Right lung (tissue), 2 donors: ENCODE measurements at regions not wholly inside any gene's neighbourhood (a gene's known extent, or its start where the extent isn't known, plus 50 kb on each side); places are given as distances from the start of the nearest gene placed in this dataset.

ENCODE experiments used
- DNase-seq, 2 donors: peaks; one replicate each; pipeline ENCODE4 v3.0.0-alpha.2; 2013

DNA sequence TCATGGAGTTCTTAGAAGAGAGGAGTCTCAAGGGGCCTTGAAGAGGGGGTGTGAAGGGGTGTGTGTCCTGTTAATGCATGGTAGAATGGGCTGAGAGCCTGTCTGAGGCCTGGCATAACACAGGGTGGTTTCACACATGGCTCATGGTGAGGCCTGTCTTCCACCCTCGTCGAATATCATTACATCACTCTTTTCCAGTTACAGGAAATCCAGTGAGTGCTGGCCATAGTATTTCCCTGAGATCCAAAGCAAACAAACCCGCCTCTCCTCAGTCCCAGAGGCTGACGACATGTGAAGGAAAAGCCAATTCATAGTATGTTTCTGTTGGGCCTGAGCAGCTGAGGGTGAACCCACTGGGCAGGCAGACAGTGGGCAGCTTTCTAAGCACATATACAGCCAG lies 159.4 kb upstream of the NR3C1 start:
- DNase-seq: no peak

DNA sequence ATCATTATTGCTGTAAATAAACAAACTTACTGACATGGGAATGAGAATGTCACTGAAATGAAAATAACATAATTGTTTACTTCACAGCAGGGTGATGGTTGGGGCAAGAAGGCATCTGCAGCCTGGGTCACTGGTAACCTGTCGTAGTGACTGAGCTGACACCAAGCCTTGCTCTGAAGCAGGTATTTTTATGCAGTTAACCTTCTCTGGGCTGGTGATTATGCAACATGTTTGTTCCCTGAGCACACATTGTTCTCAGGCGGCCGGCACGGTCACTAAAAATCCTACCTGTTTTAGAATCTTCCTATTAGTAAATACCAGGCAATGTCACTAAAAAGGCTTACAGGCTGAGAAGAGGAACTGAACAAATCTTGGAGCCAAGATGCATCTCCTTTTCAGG lies 157.7 kb upstream of the NR3C1 start:
- DNase-seq: no peak

DNA sequence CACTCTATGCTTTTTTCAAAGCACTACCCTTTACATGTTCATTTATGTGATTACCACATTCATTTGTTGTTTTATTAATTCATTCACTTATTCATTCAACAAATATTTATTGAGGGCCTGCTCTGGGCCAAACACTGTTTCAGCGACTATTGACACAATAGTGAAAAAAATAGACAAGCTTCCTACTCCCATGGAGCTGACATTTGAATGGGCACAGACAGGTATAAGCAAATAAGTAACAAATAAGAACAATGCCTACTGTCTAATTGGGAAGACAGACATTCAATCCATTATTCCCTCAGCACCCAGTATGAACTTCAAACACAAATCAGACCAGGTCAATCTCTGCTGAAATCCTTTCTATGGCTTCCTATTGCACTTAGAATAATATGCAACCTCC lies 156.9 kb upstream of the NR3C1 start:
- no peak for DNase-seq

DNA sequence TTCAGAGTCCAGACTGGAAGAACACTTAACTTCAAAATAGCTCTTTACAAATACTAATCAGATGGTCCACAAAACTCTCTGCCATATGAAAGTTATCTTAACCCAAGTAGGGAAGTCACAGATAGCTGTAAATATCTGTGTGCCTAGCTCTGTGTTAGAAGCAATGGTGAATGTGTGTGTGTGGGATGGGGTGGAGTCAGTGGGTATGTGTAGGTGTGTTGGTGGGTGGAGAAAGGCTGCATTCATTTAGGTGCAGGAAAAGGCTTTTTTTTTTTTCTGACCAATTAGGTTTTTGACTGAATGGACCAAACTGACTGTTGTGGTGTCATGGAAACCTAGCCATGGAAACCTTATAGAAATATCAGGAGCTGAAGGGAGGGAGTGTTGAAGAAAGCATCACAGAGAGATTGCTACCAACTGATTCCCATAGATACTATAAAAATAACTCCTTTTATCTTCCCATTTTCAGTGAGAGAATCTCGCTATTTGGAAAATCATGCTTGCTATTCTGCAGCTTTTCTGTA lies 156.2 kb upstream of the NR3C1 start:
- DNase-seq: no peak

DNA sequence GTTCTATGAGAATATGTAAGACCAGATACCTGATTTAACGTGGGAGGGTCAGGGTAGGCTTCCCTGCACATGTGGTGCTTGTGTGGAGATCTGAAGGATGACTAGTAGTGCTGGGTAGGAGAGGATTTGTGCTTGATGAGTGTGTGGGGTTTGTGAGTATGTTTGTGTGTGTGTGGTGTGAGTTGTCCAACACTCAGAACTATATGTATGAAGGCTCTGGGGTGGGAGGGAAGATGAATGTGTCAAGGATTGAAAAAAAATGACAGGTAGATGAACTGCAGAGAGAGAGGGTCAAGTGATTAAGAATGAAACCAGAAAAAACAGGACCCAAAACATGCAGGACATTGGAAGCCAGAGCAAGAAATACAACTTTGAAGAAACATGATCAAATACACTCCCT lies 154.6 kb upstream of the NR3C1 start:
- DNase-seq: no peak

DNA sequence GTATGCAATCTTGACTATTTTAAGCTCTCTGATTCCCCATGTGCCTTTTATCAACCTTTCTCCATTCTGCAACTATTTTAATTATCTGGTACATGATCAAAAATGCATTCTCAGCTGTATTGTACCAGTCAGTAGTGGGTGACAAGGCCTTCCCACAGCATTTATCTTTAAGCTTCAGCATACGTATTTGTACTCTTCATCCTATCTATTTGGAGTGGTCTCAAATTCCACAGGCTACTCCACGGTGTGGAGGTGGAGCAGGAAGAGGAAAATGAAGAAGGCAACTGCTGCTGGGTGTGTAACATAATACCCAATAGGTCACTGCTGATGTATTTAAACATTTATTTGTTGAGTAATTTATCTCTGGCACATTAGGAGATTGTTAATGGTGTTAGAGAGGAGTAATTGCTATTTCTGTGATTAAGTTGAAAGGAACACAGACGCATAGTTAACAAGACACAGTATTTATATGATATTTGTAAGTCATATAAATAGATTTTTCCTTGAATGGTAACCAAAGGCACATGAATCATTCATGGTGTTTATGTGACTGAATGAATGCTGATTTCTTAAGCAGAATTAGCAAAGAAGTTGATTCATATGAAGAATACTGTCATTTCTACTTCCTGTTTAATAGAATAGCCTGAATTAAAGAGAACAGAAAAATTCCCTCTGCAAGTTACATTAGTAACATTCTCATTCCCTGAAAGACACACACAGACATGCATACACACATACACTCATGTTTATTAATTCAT lies 153.8 kb upstream of the NR3C1 start:
- no peak for DNase-seq

DNA sequence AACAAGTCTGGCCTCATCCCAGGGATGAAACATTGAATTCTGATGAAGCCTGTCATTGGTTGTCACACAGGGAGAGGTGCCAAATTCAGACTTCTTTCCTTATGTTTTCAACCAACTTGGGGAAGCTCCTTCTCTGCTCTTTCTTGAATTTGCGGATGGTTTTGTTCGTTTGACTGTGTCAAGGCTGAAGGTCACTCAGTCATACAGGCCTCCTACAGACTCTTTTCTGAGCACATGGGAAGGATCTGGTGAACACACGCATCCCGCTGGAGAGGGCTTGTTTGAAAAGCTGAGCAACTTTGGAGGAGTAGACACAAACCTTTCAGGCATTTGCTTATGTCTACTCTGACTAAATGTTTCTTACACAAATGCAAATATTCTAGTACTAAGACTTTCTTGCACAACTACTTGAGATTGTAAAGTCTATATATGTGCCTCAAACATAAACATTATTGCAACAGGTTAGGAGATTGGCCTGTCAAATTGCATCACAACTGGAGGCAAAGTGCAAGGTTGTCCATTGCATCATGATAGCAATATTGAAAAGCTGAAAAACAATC lies 151.5 kb upstream of the NR3C1 start:
- DNase-seq: no peak

DNA sequence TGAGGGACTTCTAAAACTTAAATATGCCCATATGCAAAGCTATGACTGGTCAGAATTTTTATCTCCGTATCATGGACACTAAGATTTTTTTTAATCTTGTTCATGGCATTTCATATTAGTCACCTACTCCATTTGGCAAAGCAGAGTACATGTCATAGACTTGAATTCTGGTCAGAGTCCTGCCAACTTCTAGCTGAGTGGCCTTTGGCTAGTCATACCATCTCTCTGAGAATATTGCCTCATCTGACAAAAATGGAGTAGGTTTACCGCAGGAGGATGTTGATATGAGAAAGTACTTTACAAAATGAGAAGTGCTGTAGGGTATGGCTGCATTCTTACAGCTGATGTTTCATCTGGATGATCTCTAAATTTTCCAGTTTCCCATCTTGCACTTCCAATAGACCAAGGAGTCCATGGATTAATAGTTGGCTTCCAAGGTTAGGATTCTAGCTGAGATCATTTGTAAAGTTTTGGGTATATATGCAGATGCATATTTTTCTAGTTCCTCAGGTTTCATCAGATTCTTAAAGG lies 150.8 kb upstream of the NR3C1 start:
- no peak for DNase-seq

DNA sequence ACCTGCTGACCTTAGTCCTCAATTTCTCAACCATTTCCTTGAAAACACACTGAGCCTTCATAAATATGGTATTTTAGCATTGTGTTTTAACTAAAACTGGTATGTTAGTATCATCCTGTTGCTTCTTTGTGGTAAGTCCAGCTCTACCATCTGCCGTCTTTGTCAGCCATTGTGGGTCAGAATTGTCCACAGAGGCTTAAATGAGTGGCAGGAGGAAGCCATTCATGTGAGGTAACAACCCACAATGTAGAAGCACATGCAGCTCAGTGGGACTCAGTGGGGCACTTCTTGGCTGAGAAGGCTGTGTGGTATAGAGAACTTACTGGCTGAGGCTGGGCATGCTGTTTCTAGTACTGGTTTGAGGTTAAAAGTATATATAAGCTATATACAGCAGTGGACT lies 149.2 kb upstream of the NR3C1 start:
- DNase-seq: no peak

DNA sequence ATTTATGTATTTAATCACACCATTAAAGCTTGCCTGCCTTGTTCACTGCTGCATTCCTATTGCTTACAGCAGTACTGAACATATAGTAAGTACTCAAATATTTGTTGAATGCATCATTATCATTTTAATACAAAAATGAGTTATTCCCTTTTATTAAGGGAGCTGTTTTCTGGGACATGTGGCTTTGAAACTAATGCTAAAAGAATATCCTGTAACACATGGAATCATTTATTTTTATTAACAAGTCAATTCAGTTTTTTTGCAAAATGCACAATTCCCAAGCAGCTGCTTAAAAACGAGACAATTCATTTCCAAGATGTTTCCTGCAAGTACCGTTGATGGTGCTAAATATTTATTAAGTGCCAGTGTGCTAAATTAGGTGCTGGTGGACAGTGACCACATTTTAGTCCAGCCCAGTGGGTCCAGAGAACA lies 148.3 kb upstream of the NR3C1 start:
- DNase-seq: peak; percentile 86 to 88

DNA sequence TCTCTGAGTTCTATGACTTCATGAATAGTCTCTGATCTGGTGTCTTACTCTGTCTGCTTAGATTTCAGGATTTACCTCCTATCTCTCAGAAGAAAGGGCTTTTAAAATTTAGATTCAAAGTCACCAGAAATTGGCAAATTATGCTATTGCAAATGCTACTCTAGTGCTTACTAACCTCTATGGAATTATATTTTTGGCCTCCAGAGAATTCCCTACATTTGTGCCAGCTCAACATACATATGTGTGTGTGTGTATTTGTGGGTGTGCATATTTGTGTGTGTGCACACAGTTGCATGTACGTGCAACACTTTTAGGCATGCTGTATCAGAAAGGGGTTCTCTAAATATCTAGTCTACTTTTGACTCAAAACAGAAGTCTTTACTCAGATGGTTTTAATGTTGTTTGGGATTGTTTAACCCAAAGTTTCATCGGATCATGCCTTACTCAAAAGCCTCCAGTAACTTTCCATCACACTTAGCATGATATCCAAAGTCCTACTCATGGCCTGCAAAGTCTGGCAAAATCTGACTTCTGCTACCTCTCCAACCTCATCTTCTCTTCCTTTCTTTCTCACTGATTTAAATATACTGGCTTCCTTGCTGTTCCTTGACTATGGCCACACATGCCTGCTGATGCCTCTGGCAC lies 147.6 kb upstream of the NR3C1 start:
- no peak for DNase-seq

DNA sequence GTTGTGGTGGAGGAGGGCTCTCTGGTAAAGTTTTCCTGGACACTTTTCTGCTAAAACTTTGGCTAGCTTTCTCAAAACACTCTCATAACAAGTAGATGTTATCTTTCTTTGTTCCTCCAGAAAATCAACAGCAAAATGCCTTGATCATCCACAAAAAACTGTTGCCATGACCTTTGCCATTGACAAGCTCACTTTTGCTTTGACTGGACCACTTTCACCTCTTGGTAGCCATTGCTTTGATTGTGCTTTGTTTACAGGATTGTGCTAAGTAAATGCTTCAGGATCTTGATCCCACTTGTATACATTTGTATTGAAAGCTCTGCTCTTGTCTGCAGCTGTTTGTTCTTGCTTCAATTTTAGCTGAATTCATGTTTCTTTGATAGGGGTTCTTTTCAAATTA lies 143.9 kb upstream of the NR3C1 start:
- DNase-seq: no peak

DNA sequence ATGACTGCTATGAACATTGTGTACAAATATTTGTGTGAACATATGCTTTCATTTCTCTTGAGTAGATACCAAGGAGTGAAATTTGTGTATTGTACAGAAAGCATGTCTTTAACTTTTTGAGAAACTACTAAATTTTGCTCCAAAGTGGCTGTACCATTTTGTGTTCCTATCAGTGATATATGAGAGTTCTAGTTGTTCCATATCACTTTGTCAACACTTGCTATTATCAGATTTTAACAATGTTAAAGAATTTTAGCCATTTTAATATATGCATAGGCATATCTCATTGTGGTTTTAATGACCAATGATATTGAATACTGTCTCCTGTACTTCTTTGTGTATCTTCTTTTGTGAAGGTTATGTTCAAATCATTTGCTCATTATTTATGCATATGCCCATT lies 142.9 kb upstream of the NR3C1 start:
- DNase-seq: no peak

DNA sequence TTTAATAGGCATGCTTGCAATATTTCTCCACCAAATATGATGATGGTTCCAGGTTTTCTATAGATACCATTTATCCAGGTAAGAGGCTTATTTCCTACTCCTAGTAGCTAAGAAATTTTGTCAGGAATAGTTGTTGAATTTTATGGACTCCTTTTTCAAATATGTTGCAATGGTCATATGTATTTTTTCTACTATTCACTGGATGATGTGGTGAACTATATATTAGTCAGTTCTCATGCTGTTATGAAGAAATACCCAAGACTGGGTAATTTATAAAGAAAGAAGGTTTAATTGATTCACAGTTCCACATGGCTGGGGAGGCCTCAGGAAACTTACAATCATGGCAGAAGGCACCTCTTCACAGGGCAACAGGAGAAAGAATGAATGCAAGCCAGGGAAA lies 141.1 kb upstream of the NR3C1 start:
- DNase-seq: no peak

DNA sequence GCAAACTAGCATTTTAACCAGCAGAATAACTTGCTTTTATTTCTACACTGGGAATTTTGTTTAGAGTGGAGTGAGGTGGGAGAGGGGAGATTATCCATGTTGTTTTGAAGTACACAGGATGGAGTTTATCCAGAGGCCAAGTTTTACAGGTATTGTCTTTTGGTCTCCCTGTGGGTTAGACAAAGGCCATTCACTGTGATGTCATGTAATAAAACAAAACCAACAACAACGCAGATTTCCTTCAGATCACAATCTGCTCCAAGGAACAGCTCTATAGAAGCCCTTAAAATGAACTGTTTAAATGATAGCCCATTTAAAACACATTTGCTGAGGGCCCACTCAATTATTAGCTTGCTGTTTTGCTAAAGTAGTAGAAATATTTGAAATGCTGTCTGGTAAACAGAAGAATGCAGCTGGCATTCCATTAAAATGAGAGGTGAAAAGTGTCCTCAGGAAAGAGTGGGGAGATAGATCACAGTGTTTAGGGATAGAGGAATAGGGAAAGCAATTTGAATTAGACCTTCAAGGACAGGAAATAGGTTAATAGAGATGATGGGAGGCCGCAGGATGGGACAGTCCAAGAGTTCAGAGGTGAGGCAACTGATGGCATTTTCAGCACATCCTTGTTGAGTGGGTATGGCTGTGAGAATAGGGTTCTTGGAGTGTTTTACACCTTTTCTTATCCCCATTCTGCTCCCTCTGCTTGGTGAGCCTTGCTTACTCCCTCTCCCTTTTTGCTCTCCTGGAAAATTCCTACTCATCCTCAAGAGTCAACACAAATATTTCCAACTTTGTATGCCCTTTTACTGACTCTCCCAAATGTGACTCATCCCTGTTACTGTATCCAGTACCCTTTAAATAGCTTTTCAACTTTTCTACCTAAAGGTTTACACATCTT lies 140.1 kb upstream of the NR3C1 start:
- no peak for DNase-seq

DNA sequence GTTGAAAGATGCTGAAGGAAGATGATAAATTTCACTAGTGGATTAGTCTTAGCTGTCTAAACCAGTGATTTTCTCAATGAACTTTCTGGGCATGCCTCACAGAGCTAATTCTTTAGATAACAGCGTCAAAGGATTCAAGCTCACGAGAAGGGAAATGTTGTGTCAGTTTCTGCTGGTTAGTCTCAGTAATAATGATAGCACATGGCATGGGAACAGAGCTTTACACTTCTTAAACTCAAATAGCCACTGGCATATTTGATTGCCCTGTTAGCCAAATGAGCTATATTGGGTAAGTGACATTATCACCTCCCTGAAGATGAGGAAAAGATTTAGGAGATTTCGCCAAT lies 139.3 kb upstream of the NR3C1 start:
- no peak for DNase-seq

DNA sequence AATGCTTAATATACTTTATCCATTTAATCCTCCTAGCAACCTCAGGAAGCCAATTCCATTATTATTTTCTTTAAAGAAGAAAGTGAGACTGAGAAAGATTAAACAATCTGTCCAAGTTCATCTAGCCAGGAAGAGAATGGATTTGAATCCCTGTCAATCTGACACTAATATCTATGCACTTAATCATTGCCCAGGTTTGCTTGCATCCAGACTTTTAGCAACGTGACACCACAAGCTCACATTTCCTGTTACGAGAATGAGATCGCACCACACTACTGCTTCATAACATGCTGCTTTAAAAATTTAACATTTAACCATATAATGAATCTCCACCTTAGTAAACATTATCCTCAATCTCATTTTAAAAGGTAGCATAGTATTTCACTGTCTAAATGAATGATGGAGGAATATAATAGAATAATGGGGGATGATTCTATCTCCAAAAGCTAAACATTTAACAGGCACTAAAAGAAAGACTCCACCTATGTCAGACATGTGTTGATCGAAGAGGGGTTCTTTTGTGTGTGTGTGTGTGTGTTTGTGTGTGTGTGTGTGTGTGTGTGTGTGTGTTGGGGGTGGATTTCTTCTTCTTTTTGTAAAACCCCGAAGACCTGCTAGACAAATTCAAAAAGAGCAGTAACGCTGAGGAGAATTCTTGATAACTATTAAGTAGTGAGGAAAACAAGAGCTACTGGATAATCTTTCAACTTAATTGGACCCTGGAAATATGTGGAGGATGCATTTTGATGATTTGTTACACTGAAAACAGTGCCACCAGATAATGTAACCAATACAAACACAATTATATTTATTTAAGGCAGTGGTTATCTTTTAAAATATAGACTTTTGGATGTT lies 138.7 kb upstream of the NR3C1 start:
- DNase-seq: no peak

DNA sequence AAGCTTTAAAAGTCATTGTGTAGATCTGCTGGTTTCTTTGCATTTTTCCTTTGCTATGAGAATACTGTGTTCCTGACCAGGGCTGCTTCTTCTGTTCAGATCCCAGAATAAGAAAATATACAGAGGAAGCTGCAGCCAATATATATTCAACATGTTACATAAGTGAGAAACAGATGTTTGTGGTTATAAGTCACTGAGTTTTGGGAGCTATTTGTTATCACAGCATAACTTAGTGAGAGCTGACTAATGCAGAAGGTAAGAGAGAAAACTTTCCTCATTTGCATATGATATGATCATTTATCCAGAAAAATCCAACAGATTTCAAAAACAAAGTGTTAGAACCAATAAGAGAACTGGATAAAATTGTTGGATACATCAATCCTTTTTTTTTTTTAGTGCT lies 136.3 kb upstream of the NR3C1 start:
- no peak for DNase-seq

DNA sequence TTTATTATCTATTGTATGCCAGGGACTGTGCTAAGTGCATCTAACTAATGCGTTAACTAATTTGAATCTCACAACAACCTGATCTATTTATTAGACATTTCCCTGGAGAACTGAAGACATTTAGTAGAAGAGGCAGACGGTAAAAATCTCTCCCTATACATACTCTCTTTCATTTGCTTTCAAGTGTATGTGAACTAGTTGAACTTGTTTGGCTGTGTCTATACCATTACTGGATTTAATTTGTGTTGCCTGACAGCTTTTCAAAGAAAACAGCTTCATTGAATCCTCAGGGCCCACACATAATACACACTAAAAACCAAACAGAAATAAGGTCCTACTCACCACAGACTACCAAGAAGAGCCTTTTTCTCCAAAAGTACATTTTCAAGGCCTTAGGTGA lies 133.6 kb upstream of the NR3C1 start:
- no peak for DNase-seq

DNA sequence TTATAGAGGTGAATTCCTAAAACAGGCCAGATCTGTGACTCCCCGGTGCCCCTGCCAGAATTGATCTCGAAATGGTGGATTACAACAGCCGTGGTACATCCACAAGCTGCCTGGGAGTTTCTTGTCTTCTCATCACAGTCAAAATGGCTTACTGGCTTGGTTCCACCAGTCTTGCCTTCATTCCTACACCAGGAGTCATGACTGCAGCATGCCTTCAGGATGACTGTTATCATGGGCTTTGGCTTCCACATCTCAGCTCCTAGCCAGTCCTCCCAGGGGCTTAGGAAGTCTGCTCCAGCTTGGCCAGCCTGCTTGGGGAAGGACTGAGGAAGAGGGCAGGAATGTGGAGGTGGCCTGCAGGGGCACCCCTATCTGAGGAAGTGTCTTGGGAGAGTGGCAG lies 132.9 kb upstream of the NR3C1 start:
- no peak for DNase-seq

DNA sequence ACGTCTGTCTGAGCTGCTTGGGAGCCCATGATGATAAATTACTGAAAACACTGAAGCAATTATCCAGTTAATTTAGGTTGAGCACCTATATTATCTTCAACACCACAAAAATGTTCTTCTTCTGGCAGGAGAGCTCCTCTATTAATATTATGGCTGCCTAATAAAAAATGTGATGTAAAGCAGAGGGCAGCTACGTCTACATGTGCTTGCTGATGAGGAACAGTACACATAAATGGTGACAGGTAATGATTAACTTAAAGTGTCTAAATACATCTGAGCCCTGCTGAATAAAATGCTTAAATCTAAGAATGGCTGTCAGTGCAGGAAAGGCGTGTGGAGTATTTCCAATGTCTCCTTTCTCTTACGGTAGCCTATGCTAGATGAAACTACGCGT lies 131.3 kb upstream of the NR3C1 start:
- DNase-seq: no peak
